ENCODE measurements at regions not wholly inside any gene's neighbourhood (a gene's known extent, or its start where the extent isn't known, plus 50 kb on each side); places are given as distances from the start of the nearest gene placed in this dataset.

DNA sequence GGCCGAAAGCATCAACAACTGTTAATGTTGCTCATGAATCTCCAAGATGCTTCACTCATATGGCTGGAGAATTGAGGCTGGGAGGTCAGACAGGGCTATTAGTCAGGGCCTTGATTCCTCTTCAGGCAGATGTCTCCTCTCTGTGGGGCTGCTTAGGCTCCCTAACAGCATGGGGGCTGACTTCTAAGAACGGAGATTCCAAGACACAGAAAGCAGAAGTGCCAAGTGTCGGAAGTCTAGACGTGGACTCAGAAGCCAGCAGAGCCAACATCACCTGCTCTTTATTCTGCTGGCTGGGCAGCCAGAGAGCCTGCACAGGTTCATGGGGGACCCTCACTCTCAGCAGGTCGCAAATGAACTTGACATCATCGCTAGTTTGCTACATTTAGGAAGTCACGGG, 279.8 kb downstream of the CDH26 start:
- ATAC-seq (ENCODE audit: low read depth), result no peak

More for the DNA sequence above, 279.8 kb downstream of the CDH26 start:
- H2BK5ac ChIP-seq (ENCODE audit: low read depth, low read length, poor library complexity, severe bottlenecking), result no peak overlapping the region
- POLR2A ChIA-PET (ENCODE audit: unreplicated experiment), result no interaction called here
- H3K36me3 ChIP-seq (ENCODE audit: control insufficient read depth, insufficient read depth, low read length), result no peaks in the 10 kb centered on the region
- H3K56ac ChIP-seq (ENCODE audit: extremely low read depth, insufficient read depth, low read length), result no peak overlapping the region
- H2BK15ac ChIP-seq (ENCODE audit: low read depth, low read length), result no peak overlapping the region
- no peak overlapping the region for H3K23ac ChIP-seq (ENCODE audit: low read depth, low read length)
- TF ChIP-seq NFE2L2 (IDR thresholded peaks at IDR 0.05; ENCODE audit: low read depth, low read length), result no peak
- no peak for TF ChIP-seq MAZ (IDR thresholded peaks at IDR 0.05; ENCODE audit: borderline replicate concordance, low read depth, low read length)
- no peaks in the 10 kb centered on the region for H3K79me1 ChIP-seq (ENCODE audit: low read depth in 1 of 2, low read length in 2 of 2)
- H3K9me3 ChIP-seq (ENCODE audit: control insufficient read depth, insufficient read depth, low read length), result no peaks in the 10 kb centered on the region
- no peak overlapping the region for H3K18ac ChIP-seq (ENCODE audit: low read depth, low read length)
- H2AK5ac ChIP-seq (ENCODE audit: low read depth, low read length), result no peak overlapping the region
- no peak overlapping the region for H3K4me3 ChIP-seq (ENCODE audit: insufficient read depth, low read depth, low read length)
- dilution Hi-C loops (cut with HindIII; ENCODE audit: low sequenced_read_pairs, unreplicated experiment), result no loop called here
- peaks cover 5% of the 10 kb centered on the region for H3K4me1 ChIP-seq (ENCODE audit: control insufficient read depth, insufficient read depth, low read length)
- H2AFZ ChIP-seq (replicated peaks; ENCODE audit: low read length, poor library complexity), result no peak overlapping the region
- H3K9ac ChIP-seq (ENCODE audit: low read depth, low read length), result no peak overlapping the region
- H3K27me3 ChIP-seq (ENCODE audit: control insufficient read depth, insufficient read depth, low read length), result no peaks in the 10 kb centered on the region
- H4K8ac ChIP-seq (ENCODE audit: low read depth in 2 of 2, low read length in 2 of 2), result no peak overlapping the region
- BruUV-seq (replicated peaks), result no TSS peak
- H2BK120ac ChIP-seq (ENCODE audit: low read depth, low read length), result no peak overlapping the region
- peaks cover 3% of the 10 kb centered on the region for H3K9me1 ChIP-seq (ENCODE audit: insufficient read depth, low read length)
- H3K14ac ChIP-seq (replicated peaks; ENCODE audit: low read depth, low read length), result no peak overlapping the region
- no peak overlapping the region for H3K4ac ChIP-seq (ENCODE audit: low read depth, low read length)
- H2AK9ac ChIP-seq (replicated peaks; ENCODE audit: low read depth, low read length, poor library complexity), result no peak overlapping the region
- 86% methylated on average over 6 of the region's 7 CpGs; no CpG with 5 or more reads in 1 of the 2 experiments for WGBS, 2 experiments (ENCODE audit: extremely low coverage in 2 of 2, insufficient read length in 1 of 2)
- H2BK20ac ChIP-seq (ENCODE audit: low read depth, low read length), result no peak overlapping the region
- no peak overlapping the region for H3K4me2 ChIP-seq (ENCODE audit: low read depth, low read length)
- CTCF ChIA-PET, result no interaction called here
- intact Hi-C loops (cut with micrococcal nuclease), result loop anchor here (10.0 kb wide), 1 partner anchor 947 kb away; no protein-coding TSS in a partner anchor
- no peak overlapping the region for H3K27ac ChIP-seq (ENCODE audit: insufficient read depth, low read length)
- in situ Hi-C loops (cut with MboI; ENCODE audit: low sequenced_read_pairs), result no loop called here
- H4K5ac ChIP-seq (ENCODE audit: low read depth, low read length), result no peak overlapping the region
- H4K20me1 ChIP-seq (ENCODE audit: insufficient read depth, low read length), result no peaks in the 10 kb centered on the region
- no peak for DNase-seq
- no peak overlapping the region for H4K91ac ChIP-seq (ENCODE audit: insufficient read depth, low read depth, low read length)
